OCI-LY1 (cell line): ENCODE measurements at regions not wholly inside any gene's neighbourhood (a gene's known extent, or its start where the extent isn't known, plus 50 kb on each side); places are given as distances from the start of the nearest gene placed in this dataset.
"Not testable (repeated sequence)": the region's sequence is repeated elsewhere in the genome, so short reads cannot be mapped to it uniquely, and the experiment has no call there.

Source experiments
- H2AFZ ChIP-seq: fragments of 200-600 bp; sonication (generic), shearing (Covaris generic); 2 replicates; pipeline ENCODE4 v1.6.0; 2014; ENCODE audit warnings: antibody characterized with exemption, mild to moderate bottlenecking, low read length
- H3F3A ChIP-seq: fragments of 200-600 bp; sonication (generic), shearing (Covaris generic); 2 replicates; pipeline ENCODE4 v1.6.0; 2014; ENCODE audit warnings: mild to moderate bottlenecking, antibody characterized with exemption, low read length, moderate library complexity; ENCODE audit not compliant: insufficient read depth
- H3K27ac ChIP-seq: fragments of 200-600 bp; sonication (generic); 2 replicates; pipeline ENCODE4 v1.5.1; 2014; ENCODE audit warnings: low read length, mixed run types, mild to moderate bottlenecking, low read depth; ENCODE audit not compliant: poor library complexity, severe bottlenecking
- H3K27me3 ChIP-seq: fragments of 200-600 bp; sonication (generic); 2 replicates; pipeline ENCODE4 v1.6.0; 2014; ENCODE audit warnings: antibody characterized with exemption, mild to moderate bottlenecking, low read length, moderate library complexity; ENCODE audit not compliant: insufficient read depth
- H3K36me3 ChIP-seq: fragments of 200-600 bp; sonication (generic); 2 replicates; pipeline ENCODE4 v1.6.1; 2014; ENCODE audit warnings: mild to moderate bottlenecking, antibody characterized with exemption, low read length, moderate library complexity, mixed read lengths; ENCODE audit not compliant: insufficient read depth
- H3K4me1 ChIP-seq: fragments of 200-600 bp; sonication (generic); 2 replicates; pipeline ENCODE4 v1.5.1; 2014; ENCODE audit warnings: mild to moderate bottlenecking, low read length, moderate library complexity; ENCODE audit not compliant: insufficient read depth, severe bottlenecking
- H3K4me2 ChIP-seq: fragments of 200-600 bp; sonication (generic), shearing (Covaris generic); 2 replicates; pipeline ENCODE4 v1.6.1; 2014; ENCODE audit warnings: low read length
- H3K4me3 ChIP-seq: fragments of 200-600 bp; sonication (generic); 2 replicates; pipeline ENCODE4 v1.5.1; 2014; ENCODE audit warnings: low read length, low read depth, mild to moderate bottlenecking, mixed read lengths; ENCODE audit not compliant: poor library complexity, severe bottlenecking
- H3K79me2 ChIP-seq: fragments of 200-600 bp; shearing (Covaris generic); 2 replicates; pipeline ENCODE4 v1.6.1; 2016; ENCODE audit warnings: mixed run types, low read length, mixed read lengths; ENCODE audit not compliant: insufficient read depth
- H3K9ac ChIP-seq: fragments of 200-600 bp; sonication (generic), shearing (Covaris generic); 2 replicates; pipeline ENCODE4 v1.6.1; 2014; ENCODE audit warnings: mild to moderate bottlenecking, low read length, mixed read lengths
- H3K9me2 ChIP-seq: fragments of 200-600 bp; sonication (generic), shearing (Covaris generic); 2 replicates; pipeline ENCODE4 v1.6.1; 2014; ENCODE audit warnings: low read depth, mild to moderate bottlenecking, low read length, mixed read lengths
- H3K9me3 ChIP-seq: fragments of 200-600 bp; shearing (Covaris generic); 2 replicates; pipeline ENCODE4 v1.6.1; 2014; ENCODE audit warnings: low read length, mixed read lengths
- H4K20me1 ChIP-seq: fragments of 200-600 bp; sonication (generic), shearing (Covaris generic); 2 replicates; pipeline ENCODE4 v1.6.0; 2016; ENCODE audit warnings: mild to moderate bottlenecking, low read length; ENCODE audit not compliant: insufficient read depth
- CTCF ChIP-seq: fragments of 200-600 bp; sonication (generic), shearing (Covaris generic); IDR thresholded peaks from 2 replicates; pipeline ENCODE4 v1.5.1; 2017; ENCODE audit warnings: mild to moderate bottlenecking, antibody characterized with exemption, low read length, moderate library complexity, mixed read lengths
- EZH2 ChIP-seq: fragments of 200-600 bp; sonication (generic), shearing (Covaris generic); IDR thresholded peaks from 2 replicates; pipeline ENCODE4 v1.8.0; 2017; ENCODE audit warnings: borderline replicate concordance, mixed run types, mild to moderate bottlenecking, antibody characterized with exemption, low read length, moderate library complexity, mixed read lengths

DNA sequence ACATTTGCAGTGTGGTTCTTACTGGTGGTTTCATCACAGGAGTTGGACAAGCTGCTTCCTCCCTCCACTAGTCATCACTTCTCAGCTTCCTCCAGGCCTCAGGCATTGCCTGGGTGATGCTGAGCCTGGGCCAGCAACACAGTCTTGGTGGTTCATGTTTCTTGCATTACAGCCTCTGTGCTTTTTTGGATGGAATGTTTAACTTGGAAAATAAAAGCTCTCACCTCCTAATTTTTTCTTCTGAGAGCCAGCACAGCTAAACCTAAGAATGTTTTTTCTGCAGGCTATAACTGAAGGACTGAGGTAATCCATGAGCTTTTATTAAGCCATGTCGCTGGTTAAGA, 66.1 kb upstream of the RHOU start:
- Histone ChIP-seq H3K4me2 (no peak overlapping the region), H3K9me3 (no peaks in the 10 kb centered on the region), H3K36me3 (no peaks in the 10 kb centered on the region), H2AFZ (no peak overlapping the region), H3K4me1 (no peaks in the 10 kb centered on the region), H4K20me1 (no peaks in the 10 kb centered on the region), H3K9ac (no peak overlapping the region), H3K9me2 (no peaks in the 10 kb centered on the region), H3F3A (no peaks in the 10 kb centered on the region), H3K79me2 (no peaks in the 10 kb centered on the region), H3K27ac (no peak overlapping the region), H3K4me3 (no peak overlapping the region), H3K27me3 (no peaks in the 10 kb centered on the region)
- TF ChIP-seq EZH2 (no peak), CTCF (no peak)

GRCh38 chr1:228681076-228681565, 54.2 kb upstream of the RHOU start:
- H3K4me2 ChIP-seq, H3K4me3 ChIP-seq, H3K79me2 ChIP-seq: not testable (repeated sequence)

GRCh38 chr1:228683428-228683827, 51.9 kb upstream of the RHOU start:
- Histone ChIP-seq H2AFZ (no peak overlapping the region), H3K9ac (no peak overlapping the region), H4K20me1 (no peaks in the 10 kb centered on the region), H3K27ac (no peak overlapping the region), H3K27me3 (peaks cover 4% of the 10 kb centered on the region; the same call in 1 of the 2 replicates), H3K36me3 (no peaks in the 10 kb centered on the region), H3K9me3 (no peaks in the 10 kb centered on the region), H3F3A (no peaks in the 10 kb centered on the region), H3K4me3 (no peak overlapping the region), H3K79me2 (no peaks in the 10 kb centered on the region), H3K4me2 (no peak overlapping the region), H3K4me1 (no peaks in the 10 kb centered on the region), H3K9me2 (no peaks in the 10 kb centered on the region)
- TF ChIP-seq EZH2, result no peak
- no peak for TF ChIP-seq CTCF

More at GRCh38 chr1:228681076-228681565, 54.2 kb upstream of the RHOU start:
- not testable (repeated sequence) for H3K9me3 ChIP-seq, H2AFZ ChIP-seq, H3K4me1 ChIP-seq, H3F3A ChIP-seq, H3K9me2 ChIP-seq, H3K36me3 ChIP-seq, H3K27ac ChIP-seq, H4K20me1 ChIP-seq, H3K9ac ChIP-seq, H3K27me3 ChIP-seq

DNA sequence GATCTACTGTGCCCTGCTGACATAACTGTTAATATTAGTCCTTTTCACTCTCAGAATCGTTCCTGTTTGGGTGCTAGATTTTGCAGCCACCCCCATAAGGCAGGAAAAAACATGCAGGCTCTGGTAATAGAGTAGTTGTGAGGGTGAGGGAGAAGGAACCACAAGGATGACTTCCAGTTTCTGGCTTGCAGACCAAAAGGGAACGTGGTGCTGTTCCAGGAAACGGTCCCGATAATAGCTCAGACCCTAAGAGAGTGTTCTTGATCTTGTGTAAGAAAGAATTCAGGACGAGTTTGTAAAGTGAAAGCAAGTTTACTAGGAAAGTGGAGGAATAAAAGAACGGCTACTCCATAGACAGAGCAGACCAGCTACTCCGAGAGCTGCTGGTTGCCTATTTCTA, 50.7 kb upstream of the RHOU start:
- Histone ChIP-seq H3K4me3 (no peak overlapping the region), H3K27ac (no peak overlapping the region), H3K9me2 (no peaks in the 10 kb centered on the region), H3F3A (no peaks in the 10 kb centered on the region), H4K20me1 (no peaks in the 10 kb centered on the region), H3K27me3 (peaks cover 4% of the 10 kb centered on the region; the same call in 1 of the 2 replicates), H3K9ac (no peak overlapping the region), H3K4me1 (no peaks in the 10 kb centered on the region), H3K9me3 (no peaks in the 10 kb centered on the region), H3K79me2 (no peaks in the 10 kb centered on the region), H3K4me2 (no peak overlapping the region), H3K36me3 (no peaks in the 10 kb centered on the region), H2AFZ (no peak overlapping the region)
- no peak for TF ChIP-seq CTCF
- no peak for TF ChIP-seq EZH2
